ENCODE measurements at regions not wholly inside any gene's neighbourhood (a gene's known extent, or its start where the extent isn't known, plus 50 kb on each side); places are given as distances from the start of the nearest gene placed in this dataset.

GRCh38 chr1:47582891-47583608, 145.2 kb downstream of the FOXD2 start:
- Histone ChIP-seq H3K27ac (ENCODE audit: low read length, poor library complexity, severe bottlenecking) (no peak overlapping the region), H2BK12ac (ENCODE audit: low read length in 2 of 2) (no peak overlapping the region), H3K4me1 (ENCODE audit: control insufficient read depth, insufficient read depth, low read depth, low read length) (peaks cover 2% of the 10 kb centered on the region), H3K4me3 (ENCODE audit: insufficient read depth in 1 of 2, low read depth in 1 of 2, low read length in 2 of 2) (no peak overlapping the region), H3K9ac (ENCODE audit: low read length) (no peak overlapping the region), H2BK120ac (ENCODE audit: low read depth, low read length) (no peak overlapping the region), H3K14ac (ENCODE audit: low read length in 2 of 2) (no peak overlapping the region), H2BK5ac (ENCODE audit: low read depth, low read length, poor library complexity, severe bottlenecking) (no peak overlapping the region), H4K91ac (ENCODE audit: low read length) (no peak overlapping the region), H3K79me1 (replicated peaks; ENCODE audit: low read length, poor library complexity, severe bottlenecking) (no peaks in the 10 kb centered on the region), H3K36me3 (ENCODE audit: control insufficient read depth in 1 of 2, insufficient read depth in 2 of 2, low read depth in 1 of 2, low read length in 2 of 2) (no peaks in the 10 kb centered on the region), H2BK15ac (ENCODE audit: low read depth, poor library complexity, severe bottlenecking) (no peak overlapping the region), H3K9me3 (ENCODE audit: control insufficient read depth, low read length) (no peaks in the 10 kb centered on the region), H3K4ac (ENCODE audit: low read depth in 1 of 2, low read length in 2 of 2) (no peak overlapping the region), H3K27me3 (ENCODE audit: control insufficient read depth in 1 of 2, insufficient read depth in 1 of 2, low read length in 2 of 2) (peaks cover 32 to 50% of the 10 kb centered on the region in 2 experiments), H3K23ac (ENCODE audit: low read length in 2 of 2) (no peak overlapping the region), H4K8ac (ENCODE audit: low read length) (peak overlapping the region; percentile 9), H2AK5ac (ENCODE audit: low read length, severe bottlenecking) (no peak overlapping the region), H3K4me2 (ENCODE audit: low read length, poor library complexity, severe bottlenecking) (no peak overlapping the region), H3K18ac (ENCODE audit: low read depth in 1 of 2, low read length in 2 of 2) (no peak overlapping the region), H2AFZ (ENCODE audit: low read depth, low read length) (no peak overlapping the region)
- DNase-seq: no peak
- 34% methylated on average over 7 of the region's 8 CpGs for WGBS

- H3K27ac ChIP-seq (ENCODE audit: low read length, poor library complexity, severe bottlenecking): no peak overlapping the region
- H3K79me1 ChIP-seq (replicated peaks; ENCODE audit: low read length, poor library complexity, severe bottlenecking): no peaks in the 10 kb centered on the region
- H4K91ac ChIP-seq (ENCODE audit: low read length): no peak overlapping the region
- H3K9me3 ChIP-seq (ENCODE audit: control insufficient read depth, low read length): no peaks in the 10 kb centered on the region
- peaks cover 2% of the 10 kb centered on the region for H3K4me1 ChIP-seq (ENCODE audit: control insufficient read depth, insufficient read depth, low read depth, low read length)
- H3K9ac ChIP-seq (ENCODE audit: low read length): no peak overlapping the region
- no peak overlapping the region for H2BK12ac ChIP-seq (ENCODE audit: low read length in 2 of 2)
- H3K14ac ChIP-seq (ENCODE audit: low read length in 2 of 2): no peak overlapping the region
- 50% methylated on average over 1 of the region's 1 CpG for WGBS
- no peak overlapping the region for H3K4me3 ChIP-seq (ENCODE audit: insufficient read depth in 1 of 2, low read depth in 1 of 2, low read length in 2 of 2)
- no peak overlapping the region for H3K23ac ChIP-seq (ENCODE audit: low read length in 2 of 2)
- no peak overlapping the region for H2BK5ac ChIP-seq (ENCODE audit: low read depth, low read length, poor library complexity, severe bottlenecking)
- H3K27me3 ChIP-seq (ENCODE audit: control insufficient read depth in 1 of 2, insufficient read depth in 1 of 2, low read length in 2 of 2): peaks cover 24 to 47% of the 10 kb centered on the region in 2 experiments
- H4K8ac ChIP-seq (ENCODE audit: low read length): peak overlapping the region; percentile 30
- peak overlapping the region in 1 of 2 experiments; percentile 54 for H3K4ac ChIP-seq (ENCODE audit: low read depth in 1 of 2, low read length in 2 of 2)
- no peak for DNase-seq
- H2AFZ ChIP-seq (ENCODE audit: low read depth, low read length): no peak overlapping the region
- H2BK120ac ChIP-seq (ENCODE audit: low read depth, low read length): no peak overlapping the region
- H2BK15ac ChIP-seq (ENCODE audit: low read depth, poor library complexity, severe bottlenecking): no peak overlapping the region
- H3K18ac ChIP-seq (ENCODE audit: low read depth in 1 of 2, low read length in 2 of 2): no peak overlapping the region
- no peaks in the 10 kb centered on the region for H3K36me3 ChIP-seq (ENCODE audit: control insufficient read depth in 1 of 2, insufficient read depth in 2 of 2, low read depth in 1 of 2, low read length in 2 of 2)
- H3K4me2 ChIP-seq (ENCODE audit: low read length, poor library complexity, severe bottlenecking): no peak overlapping the region
- no peak overlapping the region for H2AK5ac ChIP-seq (ENCODE audit: low read length, severe bottlenecking)
Measured at GRCh38 chr1:47584249-47584648, 146.4 kb downstream of the FOXD2 start.

- H3K36me3 ChIP-seq (ENCODE audit: control insufficient read depth in 1 of 2, insufficient read depth in 2 of 2, low read depth in 1 of 2, low read length in 2 of 2): no peaks in the 10 kb centered on the region
- H2BK120ac ChIP-seq (ENCODE audit: low read depth, low read length): no peak overlapping the region
- H3K4me2 ChIP-seq (ENCODE audit: low read length, poor library complexity, severe bottlenecking): no peak overlapping the region
- no peak overlapping the region for H3K23ac ChIP-seq (ENCODE audit: low read length in 2 of 2)
- H2AFZ ChIP-seq (ENCODE audit: low read depth, low read length): no peak overlapping the region
- H3K9ac ChIP-seq (ENCODE audit: low read length): no peak overlapping the region
- H3K79me1 ChIP-seq (replicated peaks; ENCODE audit: low read length, poor library complexity, severe bottlenecking): no peaks in the 10 kb centered on the region
- H3K27me3 ChIP-seq (ENCODE audit: control insufficient read depth in 1 of 2, insufficient read depth in 1 of 2, low read length in 2 of 2): peaks cover 20 to 47% of the 10 kb centered on the region in 2 experiments
- no peak overlapping the region for H3K4me3 ChIP-seq (ENCODE audit: insufficient read depth in 1 of 2, low read depth in 1 of 2, low read length in 2 of 2)
- no peak overlapping the region for H4K8ac ChIP-seq (ENCODE audit: low read length)
- no peak overlapping the region for H3K4ac ChIP-seq (ENCODE audit: low read depth in 1 of 2, low read length in 2 of 2)
- H3K9me3 ChIP-seq (ENCODE audit: control insufficient read depth, low read length): no peaks in the 10 kb centered on the region
- DNase-seq: no peak
- H2BK12ac ChIP-seq (ENCODE audit: low read length in 2 of 2): no peak overlapping the region
- H3K14ac ChIP-seq (ENCODE audit: low read length in 2 of 2): no peak overlapping the region
- H2AK5ac ChIP-seq (ENCODE audit: low read length, severe bottlenecking): no peak overlapping the region
- WGBS: 79% methylated on average over 7 of the region's 9 CpGs
- H3K18ac ChIP-seq (ENCODE audit: low read depth in 1 of 2, low read length in 2 of 2): no peak overlapping the region
- no peak overlapping the region for H2BK5ac ChIP-seq (ENCODE audit: low read depth, low read length, poor library complexity, severe bottlenecking)
- no peak overlapping the region for H4K91ac ChIP-seq (ENCODE audit: low read length)
- peaks cover 2% of the 10 kb centered on the region for H3K4me1 ChIP-seq (ENCODE audit: control insufficient read depth, insufficient read depth, low read depth, low read length)
- no peak overlapping the region for H3K27ac ChIP-seq (ENCODE audit: low read length, poor library complexity, severe bottlenecking)
- no peak overlapping the region for H2BK15ac ChIP-seq (ENCODE audit: low read depth, poor library complexity, severe bottlenecking)
Measured at GRCh38 chr1:47585141-47585902, 147.5 kb downstream of the FOXD2 start.

GRCh38 chr1:47587891-47588582, 150.2 kb downstream of the FOXD2 start:
- H3K36me3 ChIP-seq (ENCODE audit: control insufficient read depth in 1 of 2, insufficient read depth in 2 of 2, low read depth in 1 of 2, low read length in 2 of 2): no peaks in the 10 kb centered on the region
- H3K4me1 ChIP-seq (ENCODE audit: control insufficient read depth, insufficient read depth, low read depth, low read length): peaks cover 2% of the 10 kb centered on the region
- 30% methylated on average over 8 of the region's 8 CpGs for WGBS
- H2BK5ac ChIP-seq (ENCODE audit: low read depth, low read length, poor library complexity, severe bottlenecking): no peak overlapping the region
- no peak overlapping the region for H3K4ac ChIP-seq (ENCODE audit: low read depth in 1 of 2, low read length in 2 of 2)
- no peak overlapping the region for H3K4me2 ChIP-seq (ENCODE audit: low read length, poor library complexity, severe bottlenecking)
- no peak overlapping the region for H2BK12ac ChIP-seq (ENCODE audit: low read length in 2 of 2)
- no peak overlapping the region for H4K91ac ChIP-seq (ENCODE audit: low read length)
- no peak overlapping the region for H3K9ac ChIP-seq (ENCODE audit: low read length)
- H3K79me1 ChIP-seq (replicated peaks; ENCODE audit: low read length, poor library complexity, severe bottlenecking): no peaks in the 10 kb centered on the region
- DNase-seq: peak; percentile 36
- no peak overlapping the region for H3K14ac ChIP-seq (ENCODE audit: low read length in 2 of 2)
- peaks cover 31 to 58% of the 10 kb centered on the region in 2 experiments for H3K27me3 ChIP-seq (ENCODE audit: control insufficient read depth in 1 of 2, insufficient read depth in 1 of 2, low read length in 2 of 2)
- H3K23ac ChIP-seq (ENCODE audit: low read length in 2 of 2): no peak overlapping the region
- no peak overlapping the region for H2BK120ac ChIP-seq (ENCODE audit: low read depth, low read length)
- no peaks in the 10 kb centered on the region for H3K9me3 ChIP-seq (ENCODE audit: control insufficient read depth, low read length)
- H3K18ac ChIP-seq (ENCODE audit: low read depth in 1 of 2, low read length in 2 of 2): no peak overlapping the region
- no peak overlapping the region for H2AFZ ChIP-seq (ENCODE audit: low read depth, low read length)
- no peak overlapping the region for H3K27ac ChIP-seq (ENCODE audit: low read length, poor library complexity, severe bottlenecking)
- H2AK5ac ChIP-seq (ENCODE audit: low read length, severe bottlenecking): no peak overlapping the region
- H2BK15ac ChIP-seq (ENCODE audit: low read depth, poor library complexity, severe bottlenecking): no peak overlapping the region
- no peak overlapping the region for H3K4me3 ChIP-seq (ENCODE audit: insufficient read depth in 1 of 2, low read depth in 1 of 2, low read length in 2 of 2)
- H4K8ac ChIP-seq (ENCODE audit: low read length): no peak overlapping the region

Measured in mesenchymal stem cell (in vitro differentiated cells and primary cell).